ENCODE measurements at regions not wholly inside any gene's neighbourhood (a gene's known extent, or its start where the extent isn't known, plus 50 kb on each side); places are given as distances from the start of the nearest gene placed in this dataset.
"Not testable (repeated sequence)": the region's sequence is repeated elsewhere in the genome, so short reads cannot be mapped to it uniquely, and the experiment has no call there.

DNA sequence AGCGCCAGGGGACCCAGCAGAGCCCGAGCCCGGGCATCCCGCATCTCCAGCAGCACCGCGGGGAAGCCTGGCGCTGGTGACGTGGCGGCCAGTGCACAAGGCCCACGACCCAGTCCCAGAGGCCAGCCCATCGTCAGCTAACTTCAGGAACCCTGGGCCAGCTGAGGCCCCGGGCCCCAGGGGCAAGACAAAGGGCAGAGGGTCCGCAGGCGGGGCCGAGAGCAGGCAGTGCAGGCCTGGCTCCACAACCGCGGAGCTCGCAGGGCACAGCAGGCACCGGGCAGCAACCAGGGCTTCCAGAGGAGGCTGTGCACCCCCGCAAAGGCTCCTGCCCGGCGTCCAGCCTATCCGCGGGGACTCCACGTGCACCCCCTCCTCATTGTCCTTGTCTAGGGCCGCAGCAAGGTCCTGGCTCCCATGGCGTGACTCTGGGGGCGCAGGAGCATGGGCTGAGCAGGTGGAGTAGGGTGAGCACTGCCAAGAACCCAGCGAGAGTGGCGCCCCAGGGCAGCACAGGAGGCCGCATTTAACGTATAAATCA is 352.5 kb downstream of the KCNJ18 start:
- in situ Hi-C loops (cut with HindIII; ENCODE audit: extremely low pct_ligation_motif_present, low pct_unique_long_range_greater_than_20kb); BruUV-seq (replicated peaks); H3K4me2 ChIP-seq (ENCODE audit: low read depth, low read length); H3K27me3 ChIP-seq (ENCODE audit: control insufficient read depth in 1 of 2, insufficient read depth in 2 of 2, low read length in 2 of 2); H4K20me1 ChIP-seq (ENCODE audit: insufficient read depth, low read length); ATAC-seq; CTCF ChIA-PET (ENCODE audit: low intra/inter-chr PET ratio, low total read pairs); H3K9me3 ChIP-seq (ENCODE audit: low read length); intact Hi-C loops (cut with micrococcal nuclease; ENCODE audit: unreplicated experiment); H3K9ac ChIP-seq (ENCODE audit: insufficient read depth, low read depth, low read length); H3K27ac ChIP-seq (ENCODE audit: extremely low read length, insufficient read depth, low read length); H3K4me1 ChIP-seq (ENCODE audit: insufficient read depth, low read length); H3K79me2 ChIP-seq (ENCODE audit: insufficient read depth, low read length); H3K36me3 ChIP-seq (replicated peaks in 1 of 2; ENCODE audit: control insufficient read depth in 1 of 2, insufficient read depth in 2 of 2, low read length in 2 of 2); POLR2A ChIA-PET; FAIRE-seq; DNase-seq (ENCODE audit: low spot score); H3K4me3 ChIP-seq (replicated peaks in 1 of 3; ENCODE audit: insufficient read depth in 1 of 3, low read depth in 2 of 3, low read length in 3 of 3); H2AFZ ChIP-seq (ENCODE audit: low read length): not testable (repeated sequence)
- 50% methylated on average over 13 of the region's 32 CpGs for WGBS (ENCODE audit: low lambda C conversion rate)

DNA sequence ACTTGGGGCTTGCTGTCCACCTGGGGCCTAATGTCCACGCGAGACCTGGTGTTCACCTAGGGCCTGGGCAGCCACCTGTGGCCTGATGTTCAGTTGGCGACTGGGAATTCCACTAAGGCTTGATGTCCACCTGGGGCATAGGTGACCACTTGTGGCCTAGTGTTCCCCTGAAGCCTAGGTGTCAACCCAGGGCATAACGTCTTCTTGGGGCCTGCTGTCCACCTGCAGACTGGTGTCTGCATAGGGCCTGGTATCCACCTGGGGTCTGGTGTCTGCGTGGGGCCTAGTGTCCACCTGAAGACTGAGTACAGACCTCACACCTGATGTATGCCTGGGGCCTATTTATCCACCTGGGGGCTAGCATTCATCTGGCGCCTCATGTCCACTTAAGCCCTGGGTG is 355.2 kb downstream of the KCNJ18 start:
- not testable (repeated sequence) for BruUV-seq (replicated peaks)
- no CpG with 5 or more reads among the region's 6 CpGs for WGBS (ENCODE audit: low lambda C conversion rate)

DNA sequence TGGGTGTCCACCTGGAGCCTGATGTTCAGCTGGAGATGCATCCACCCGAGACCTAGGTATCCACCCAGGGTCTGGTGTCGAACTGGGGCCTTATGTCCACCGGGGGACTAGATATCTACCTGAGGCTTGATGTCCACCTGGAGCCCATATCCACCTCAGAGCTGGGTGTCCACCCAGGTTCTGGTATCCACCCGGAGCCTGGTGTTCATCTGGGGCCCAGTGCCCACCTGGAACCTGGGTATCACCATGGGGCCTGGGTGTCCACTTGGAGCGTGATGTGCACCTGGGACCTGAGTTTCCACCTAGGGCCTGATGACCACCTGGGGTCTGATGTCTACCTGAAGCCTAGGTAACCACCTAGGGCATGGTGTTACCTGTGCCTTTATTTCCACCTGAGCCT is 355.9 kb downstream of the KCNJ18 start:
- H3K4me1 ChIP-seq (ENCODE audit: insufficient read depth, low read length); intact Hi-C loops (cut with micrococcal nuclease; ENCODE audit: unreplicated experiment); H3K4me2 ChIP-seq (ENCODE audit: low read depth, low read length); H3K9ac ChIP-seq (ENCODE audit: insufficient read depth, low read depth, low read length); CTCF ChIA-PET (ENCODE audit: low intra/inter-chr PET ratio, low total read pairs); in situ Hi-C loops (cut with HindIII; ENCODE audit: extremely low pct_ligation_motif_present, low pct_unique_long_range_greater_than_20kb); FAIRE-seq; POLR2A ChIA-PET; ATAC-seq; H3K9me3 ChIP-seq (ENCODE audit: low read length); H4K20me1 ChIP-seq (ENCODE audit: insufficient read depth, low read length); H2AFZ ChIP-seq (ENCODE audit: low read length); H3K27me3 ChIP-seq (ENCODE audit: control insufficient read depth in 1 of 2, insufficient read depth in 2 of 2, low read length in 2 of 2); H3K79me2 ChIP-seq (ENCODE audit: insufficient read depth, low read length); BruUV-seq (replicated peaks); H3K4me3 ChIP-seq (replicated peaks in 1 of 3; ENCODE audit: insufficient read depth in 1 of 3, low read depth in 2 of 3, low read length in 3 of 3); DNase-seq (ENCODE audit: low spot score); H3K27ac ChIP-seq (ENCODE audit: extremely low read length, insufficient read depth, low read length); H3K36me3 ChIP-seq (replicated peaks in 1 of 2; ENCODE audit: control insufficient read depth in 1 of 2, insufficient read depth in 2 of 2, low read length in 2 of 2): not testable (repeated sequence)
- 0% methylated on average over 1 of the region's 5 CpGs for WGBS (ENCODE audit: low lambda C conversion rate)

More for the DNA sequence above, 355.2 kb downstream of the KCNJ18 start:
- H3K4me1 ChIP-seq (ENCODE audit: insufficient read depth, low read length); POLR2A ChIA-PET; H3K4me2 ChIP-seq (ENCODE audit: low read depth, low read length); ATAC-seq; DNase-seq (ENCODE audit: low spot score); H4K20me1 ChIP-seq (ENCODE audit: insufficient read depth, low read length); H3K9me3 ChIP-seq (ENCODE audit: low read length); H3K27ac ChIP-seq (ENCODE audit: extremely low read length, insufficient read depth, low read length); H3K27me3 ChIP-seq (ENCODE audit: control insufficient read depth in 1 of 2, insufficient read depth in 2 of 2, low read length in 2 of 2); H3K9ac ChIP-seq (ENCODE audit: insufficient read depth, low read depth, low read length); in situ Hi-C loops (cut with HindIII; ENCODE audit: extremely low pct_ligation_motif_present, low pct_unique_long_range_greater_than_20kb); intact Hi-C loops (cut with micrococcal nuclease; ENCODE audit: unreplicated experiment); H3K36me3 ChIP-seq (replicated peaks in 1 of 2; ENCODE audit: control insufficient read depth in 1 of 2, insufficient read depth in 2 of 2, low read length in 2 of 2); H2AFZ ChIP-seq (ENCODE audit: low read length); H3K4me3 ChIP-seq (replicated peaks in 1 of 3; ENCODE audit: insufficient read depth in 1 of 3, low read depth in 2 of 3, low read length in 3 of 3); H3K79me2 ChIP-seq (ENCODE audit: insufficient read depth, low read length); CTCF ChIA-PET (ENCODE audit: low intra/inter-chr PET ratio, low total read pairs); FAIRE-seq: not testable (repeated sequence)

DNA sequence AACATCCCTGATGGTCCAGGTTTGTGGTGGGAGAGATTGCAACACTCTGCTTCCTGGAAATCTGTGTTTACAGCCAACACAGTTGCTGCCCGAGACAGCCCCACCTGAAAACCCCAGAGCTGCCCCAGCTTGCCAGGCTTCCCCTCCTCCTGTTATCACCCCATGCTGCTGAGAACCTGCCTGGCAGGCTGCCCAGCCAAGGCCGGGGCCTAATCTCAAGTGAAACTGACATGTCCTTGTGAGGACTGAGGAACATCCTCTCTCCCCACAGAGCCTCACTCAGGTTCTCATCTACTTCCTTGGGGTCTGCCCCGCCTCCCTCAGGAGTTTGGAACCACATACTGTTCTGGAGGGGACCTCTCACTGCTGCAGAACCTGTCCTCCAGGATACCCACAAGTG is 358.4 kb downstream of the KCNJ18 start:
- H3K27me3 ChIP-seq (ENCODE audit: control insufficient read depth in 1 of 2, insufficient read depth in 2 of 2, low read length in 2 of 2); intact Hi-C loops (cut with micrococcal nuclease; ENCODE audit: unreplicated experiment); H3K9ac ChIP-seq (ENCODE audit: insufficient read depth, low read depth, low read length); FAIRE-seq; ATAC-seq; H3K9me3 ChIP-seq (ENCODE audit: low read length); BruUV-seq (replicated peaks); H3K27ac ChIP-seq (ENCODE audit: extremely low read length, insufficient read depth, low read length); POLR2A ChIA-PET; H3K4me1 ChIP-seq (ENCODE audit: insufficient read depth, low read length); CTCF ChIA-PET (ENCODE audit: low intra/inter-chr PET ratio, low total read pairs); H3K79me2 ChIP-seq (ENCODE audit: insufficient read depth, low read length); H2AFZ ChIP-seq (ENCODE audit: low read length); H3K4me2 ChIP-seq (ENCODE audit: low read depth, low read length); H3K36me3 ChIP-seq (replicated peaks in 1 of 2; ENCODE audit: control insufficient read depth in 1 of 2, insufficient read depth in 2 of 2, low read length in 2 of 2); H3K4me3 ChIP-seq (replicated peaks in 1 of 3; ENCODE audit: insufficient read depth in 1 of 3, low read depth in 2 of 3, low read length in 3 of 3); in situ Hi-C loops (cut with HindIII; ENCODE audit: extremely low pct_ligation_motif_present, low pct_unique_long_range_greater_than_20kb); DNase-seq (ENCODE audit: low spot score); H4K20me1 ChIP-seq (ENCODE audit: insufficient read depth, low read length): not testable (repeated sequence)
- WGBS (ENCODE audit: low lambda C conversion rate) = 0% methylated on average over 2 of the region's 3 CpGs
